ENCODE measurements at regions not wholly inside any gene's neighbourhood (a gene's known extent, or its start where the extent isn't known, plus 50 kb on each side); places are given as distances from the start of the nearest gene placed in this dataset.

DNA sequence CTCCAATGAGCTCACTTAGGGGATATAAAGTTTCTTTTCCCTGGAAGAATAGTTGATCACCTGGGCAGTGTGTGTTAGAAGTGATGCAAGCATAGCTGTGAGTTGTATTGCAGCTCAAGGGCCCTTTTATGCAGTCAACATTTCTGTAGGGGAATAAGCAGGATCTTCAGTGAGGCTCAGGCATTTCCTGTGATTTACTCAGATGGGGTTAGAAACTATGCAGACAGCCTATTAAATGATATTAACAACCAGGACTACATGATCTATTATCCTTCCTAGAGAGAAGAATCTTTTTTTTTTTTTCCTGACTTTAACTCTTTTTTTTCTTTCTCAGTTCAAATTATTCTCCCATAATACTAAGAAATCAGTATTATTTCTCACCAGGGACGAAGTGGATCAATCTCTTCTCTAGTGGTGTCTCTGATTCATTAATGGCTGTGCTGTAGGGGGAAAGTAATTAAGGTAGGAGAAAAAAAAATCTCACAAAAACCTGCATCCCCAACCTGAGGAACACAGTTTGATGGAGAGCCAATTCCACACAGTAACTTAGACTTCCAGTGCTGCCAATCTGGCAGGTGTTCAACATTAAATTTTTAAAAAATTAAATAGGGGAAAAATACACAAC lies 126.4 kb upstream of the SLC10A2 start:
- TF ChIP-seq, protein P1, sequence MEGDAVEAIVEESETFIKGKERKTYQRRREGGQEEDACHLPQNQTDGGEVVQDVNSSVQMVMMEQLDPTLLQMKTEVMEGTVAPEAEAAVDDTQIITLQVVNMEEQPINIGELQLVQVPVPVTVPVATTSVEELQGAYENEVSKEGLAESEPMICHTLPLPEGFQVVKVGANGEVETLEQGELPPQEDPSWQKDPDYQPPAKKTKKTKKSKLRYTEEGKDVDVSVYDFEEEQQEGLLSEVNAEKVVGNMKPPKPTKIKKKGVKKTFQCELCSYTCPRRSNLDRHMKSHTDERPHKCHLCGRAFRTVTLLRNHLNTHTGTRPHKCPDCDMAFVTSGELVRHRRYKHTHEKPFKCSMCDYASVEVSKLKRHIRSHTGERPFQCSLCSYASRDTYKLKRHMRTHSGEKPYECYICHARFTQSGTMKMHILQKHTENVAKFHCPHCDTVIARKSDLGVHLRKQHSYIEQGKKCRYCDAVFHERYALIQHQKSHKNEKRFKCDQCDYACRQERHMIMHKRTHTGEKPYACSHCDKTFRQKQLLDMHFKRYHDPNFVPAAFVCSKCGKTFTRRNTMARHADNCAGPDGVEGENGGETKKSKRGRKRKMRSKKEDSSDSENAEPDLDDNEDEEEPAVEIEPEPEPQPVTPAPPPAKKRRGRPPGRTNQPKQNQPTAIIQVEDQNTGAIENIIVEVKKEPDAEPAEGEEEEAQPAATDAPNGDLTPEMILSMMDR (IDR thresholded peaks at IDR 0.05; ENCODE audit: low read depth, low read length, poor library complexity, severe bottlenecking) = no peak
- TF ChIP-seq EZH2phosphoT487 (IDR thresholded peaks at IDR 0.05; ENCODE audit: borderline replicate concordance, low read length) = no peak
